IMR-90 (cell line): ENCODE measurements at regions not wholly inside any gene's neighbourhood (a gene's known extent, or its start where the extent isn't known, plus 50 kb on each side); places are given as distances from the start of the nearest gene placed in this dataset.
A peak's percentile ranks its signal among the peaks of the same experiment; 100 is the strongest.

Experiments used
- ATAC-seq: fragments of 200-7000 bp; cut with Tn5 transposase; 2 replicates; pipeline ENCODE4 v1.9.1; 2020; ENCODE audit warnings: low read depth, mild to moderate bottlenecking, moderate library complexity
- BruUV-seq: library from RNA; stranded (reverse); fragments of 400-500 nt; replicated peaks from 2 replicates; lab custom pipeline; 2021; lab: Mats Ljungman, UMichigan
- CTCF ChIA-PET: fragments of 300-600 bp; formaldehyde crosslinking; extraction: SDS; loops from one replicate; lab custom pipeline; 2021; ENCODE audit warnings: antibody characterized with exemption; lab: Yijun Ruan, JAX
- POLR2A ChIA-PET: fragments of 300-600 bp; sonication (Branson Sonifier 250); formaldehyde crosslinking; loops from one replicate; lab custom pipeline; 2022; ENCODE audit warnings: antibody characterized with exemption; ENCODE audit not compliant: unreplicated experiment; lab: Charles Lee
- DNase-seq: peaks from one replicate; pipeline ENCODE4 v3.0.0; 2013
- H2AFZ ChIP-seq: replicated peaks from 2 replicates; pipeline ENCODE3; 2013; ENCODE audit warnings: low read length, mild to moderate bottlenecking; ENCODE audit not compliant: poor library complexity
- H2AK5ac ChIP-seq: 2 replicates; pipeline ENCODE4 v1.6.1; 2013; ENCODE audit warnings: low read depth, low read length, inconsistent platforms
- H2AK9ac ChIP-seq: replicated peaks from 2 replicates; pipeline ENCODE3; 2013; ENCODE audit warnings: mild to moderate bottlenecking, low read depth, low read length, moderate library complexity; ENCODE audit not compliant: poor library complexity
- H2BK120ac ChIP-seq: 2 replicates; pipeline ENCODE4 v1.6.1; 2013; ENCODE audit warnings: low read depth, low read length, inconsistent platforms
- H2BK15ac ChIP-seq: 3 replicates; pipeline ENCODE4 v1.6.1; 2013; ENCODE audit warnings: low read depth, low read length, inconsistent platforms
- H2BK20ac ChIP-seq: 2 replicates; pipeline ENCODE4 v1.6.1; 2013; ENCODE audit warnings: low read depth, mild to moderate bottlenecking, inconsistent platforms, low read length, moderate library complexity
- H2BK5ac ChIP-seq: 2 replicates; pipeline ENCODE4 v1.6.1; 2013; ENCODE audit warnings: mild to moderate bottlenecking, low read depth, low read length, inconsistent platforms; ENCODE audit not compliant: poor library complexity, severe bottlenecking
- H3K14ac ChIP-seq: replicated peaks from 2 replicates; pipeline ENCODE4 v1.6.1; 2013; ENCODE audit warnings: low read depth, low read length, inconsistent platforms
- H3K18ac ChIP-seq: 2 replicates; pipeline ENCODE4 v1.6.1; 2013; ENCODE audit warnings: low read depth, low read length, control low read depth
- H3K23ac ChIP-seq: 2 replicates; pipeline ENCODE4 v1.6.1; 2013; ENCODE audit warnings: low read depth, low read length, inconsistent platforms
- H3K27ac ChIP-seq: 2 replicates; pipeline ENCODE4 v1.5.1; 2013; ENCODE audit warnings: mild to moderate bottlenecking, control low read depth, low read length; ENCODE audit not compliant: insufficient read depth
- H3K27me3 ChIP-seq: 2 replicates; pipeline ENCODE4 v1.6.1; 2013; ENCODE audit warnings: low read length; ENCODE audit not compliant: control insufficient read depth, insufficient read depth
- H3K36me3 ChIP-seq: 2 replicates; pipeline ENCODE4 v1.6.1; 2013; ENCODE audit warnings: low read length, mixed read lengths; ENCODE audit not compliant: control insufficient read depth, insufficient read depth
- H3K4ac ChIP-seq: 2 replicates; pipeline ENCODE4 v1.6.1; 2013; ENCODE audit warnings: low read depth, low read length, inconsistent platforms
- H3K4me1 ChIP-seq: 2 replicates; pipeline ENCODE4 v1.6.1; 2013; ENCODE audit warnings: low read length, mixed read lengths; ENCODE audit not compliant: control insufficient read depth, insufficient read depth
- H3K4me2 ChIP-seq: 2 replicates; pipeline ENCODE4 v1.6.1; 2013; ENCODE audit warnings: low read depth, mild to moderate bottlenecking, control low read depth, low read length, moderate library complexity
- H3K4me3 ChIP-seq: 2 replicates; pipeline ENCODE4 v1.5.1; 2013; ENCODE audit warnings: low read depth, mild to moderate bottlenecking, control low read depth, low read length, moderate library complexity; ENCODE audit not compliant: insufficient read depth
- H3K56ac ChIP-seq: 2 replicates; pipeline ENCODE4 v1.6.1; 2013; ENCODE audit warnings: low read length, inconsistent platforms; ENCODE audit not compliant: insufficient read depth; ENCODE audit errors: extremely low read depth
- H3K79me1 ChIP-seq, 2 experiments: 2 replicates each; pipeline ENCODE4 v1.6.1; 2013; ENCODE audit warnings: low read length in 2 of 2, inconsistent platforms in 1 of 2, low read depth in 1 of 2
- H3K9ac ChIP-seq: 2 replicates; pipeline ENCODE4 v1.6.1; 2013; ENCODE audit warnings: low read depth, low read length, control low read depth
- H3K9me1 ChIP-seq: 2 replicates; pipeline ENCODE4 v1.6.1; 2013; ENCODE audit warnings: low read length, inconsistent platforms; ENCODE audit not compliant: insufficient read depth
- H3K9me3 ChIP-seq: 2 replicates; pipeline ENCODE4 v1.6.1; 2013; ENCODE audit warnings: low read length; ENCODE audit not compliant: control insufficient read depth, insufficient read depth
- H4K20me1 ChIP-seq: 2 replicates; pipeline ENCODE4 v1.6.1; 2013; ENCODE audit warnings: low read length, inconsistent platforms; ENCODE audit not compliant: insufficient read depth
- H4K5ac ChIP-seq: 2 replicates; pipeline ENCODE4 v1.6.1; 2013; ENCODE audit warnings: mild to moderate bottlenecking, low read depth, low read length, control low read depth
- H4K8ac ChIP-seq, 2 experiments: 2 replicates each; pipeline ENCODE4 v1.6.1; 2013; ENCODE audit warnings: low read depth in 2 of 2, low read length in 2 of 2, control low read depth in 1 of 2, inconsistent platforms in 1 of 2
- H4K91ac ChIP-seq: 2 replicates; pipeline ENCODE4 v1.6.1; 2013; ENCODE audit warnings: low read depth, low read length, inconsistent platforms; ENCODE audit not compliant: insufficient read depth
- CEBPB ChIP-seq: IDR thresholded peaks from 2 replicates; pipeline ENCODE4 v1.6.1; 2012; ENCODE audit warnings: low read depth, low read length, improper control_type of control experiment
- CHD1 ChIP-seq: IDR thresholded peaks from 2 replicates; pipeline ENCODE4 v1.6.1; 2012; ENCODE audit warnings: low read depth, low read length, improper control_type of control experiment
- WGBS, 2 experiments: methylation state at CpG; one replicate each; pipeline versions ENCODE4 v1.1.5 to v1.1.7; 2013; ENCODE audit warnings: missing lambda C conversion rate in 2 of 2; ENCODE audit not compliant: insufficient read length in 1 of 2; ENCODE audit errors: extremely low coverage in 2 of 2; 5-methylcytosine and 5-hydroxymethylcytosine counted together
- dilution Hi-C: fragments of 300-500 bp; cut with HindIII; formaldehyde crosslinking; loops from one replicate; pipeline ENCODE4 v1.14.3; 2018; ENCODE audit warnings: low sequenced_read_pairs; ENCODE audit not compliant: unreplicated experiment
- in situ Hi-C: fragments of 300-500 bp; cut with MboI; formaldehyde crosslinking; loops from 3 replicates; pipeline ENCODE4 v1.14.3; 2019; ENCODE audit warnings: low sequenced_read_pairs, inconsistent platforms, mixed read lengths
- intact Hi-C: fragments of 100-400 bp; cut with micrococcal nuclease; formaldehyde crosslinking; loops from 2 replicates; pipeline ENCODE4 v1.10.0; 2022

DNA sequence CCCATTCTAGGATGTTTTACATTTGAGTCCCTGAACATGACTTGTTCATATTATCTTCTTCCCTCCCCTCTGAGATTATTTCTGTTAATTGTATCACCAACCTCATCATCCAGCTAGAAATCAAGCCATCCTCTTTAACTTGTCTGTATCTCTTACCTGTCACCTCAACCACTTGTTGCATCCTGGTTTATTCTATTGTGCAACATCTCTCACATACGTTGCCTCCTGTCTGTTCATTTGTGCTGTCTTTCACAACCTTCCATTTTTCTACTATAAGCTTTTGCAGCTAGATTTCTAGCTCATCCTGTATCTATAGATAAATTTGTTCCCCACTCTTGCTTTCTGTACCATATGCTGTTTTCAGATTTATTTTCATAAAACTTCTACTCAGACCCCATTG is 183.7 kb downstream of the MCHR2 start:
- Histone ChIP-seq H3K9me3 (no peaks in the 10 kb centered on the region), H3K9ac (no peak overlapping the region), H3K14ac (no peak overlapping the region), H2BK15ac (no peak overlapping the region), H3K9me1 (no peaks in the 10 kb centered on the region), H4K91ac (no peak overlapping the region), H3K27ac (no peak overlapping the region), H3K4ac (no peak overlapping the region), H3K4me3 (no peak overlapping the region), H3K23ac (no peak overlapping the region), H2BK20ac (no peak overlapping the region), H4K20me1 (no peaks in the 10 kb centered on the region), H4K5ac (no peak overlapping the region), H2AK9ac (no peak overlapping the region), H3K36me3 (no peaks in the 10 kb centered on the region), H2BK120ac (no peak overlapping the region), H3K79me1 (no peaks in the 10 kb centered on the region), H3K4me1 (no peaks in the 10 kb centered on the region), H2BK5ac (no peak overlapping the region), H4K8ac (no peak overlapping the region), H3K56ac (no peak overlapping the region), H3K18ac (no peak overlapping the region), H2AFZ (no peak overlapping the region), H3K27me3 (peaks cover 9% of the 10 kb centered on the region), H3K4me2 (no peak overlapping the region), H2AK5ac (no peak overlapping the region)
- WGBS, 2 experiments: no CpG with 5 or more reads among the region's 1 CpG
- in situ Hi-C loops: no loop called here
- ATAC-seq (no peak), DNase-seq (no peak)
- TF ChIP-seq CEBPB: peak; percentile 61
- TF ChIP-seq CHD1: no peak
- dilution Hi-C loops: no loop called here
- POLR2A ChIA-PET: no interaction called here
- CTCF ChIA-PET: interaction anchor here (0.6 kb wide), 1 partner anchor 332 kb away, joined by 3 read pairs; no protein-coding TSS in a partner anchor
- intact Hi-C loops: no loop called here
- BruUV-seq: no TSS peak
